DOHH2 (cell line): ENCODE measurements at regions not wholly inside any gene's neighbourhood (a gene's known extent, or its start where the extent isn't known, plus 50 kb on each side); places are given as distances from the start of the nearest gene placed in this dataset.

Source experiments
- EZH2phosphoT487 ChIP-seq: fragments of 200-600 bp; sonication (generic); IDR thresholded peaks from 2 replicates; pipeline ENCODE4 v1.6.1; 2017; ENCODE audit warnings: borderline replicate concordance, mild to moderate bottlenecking, antibody characterized with exemption, low read length, moderate library complexity, mixed read lengths
- TF ChIP-seq, protein P1 (sequence below): fragments of 200-600 bp; sonication (generic); IDR thresholded peaks from one replicate; pipeline ENCODE4 v1.5.1; 2014; ENCODE audit warnings: antibody characterized with exemption, mild to moderate bottlenecking, low read depth, low read length; ENCODE audit not compliant: poor library complexity, severe bottlenecking

- TF ChIP-seq, protein P1, sequence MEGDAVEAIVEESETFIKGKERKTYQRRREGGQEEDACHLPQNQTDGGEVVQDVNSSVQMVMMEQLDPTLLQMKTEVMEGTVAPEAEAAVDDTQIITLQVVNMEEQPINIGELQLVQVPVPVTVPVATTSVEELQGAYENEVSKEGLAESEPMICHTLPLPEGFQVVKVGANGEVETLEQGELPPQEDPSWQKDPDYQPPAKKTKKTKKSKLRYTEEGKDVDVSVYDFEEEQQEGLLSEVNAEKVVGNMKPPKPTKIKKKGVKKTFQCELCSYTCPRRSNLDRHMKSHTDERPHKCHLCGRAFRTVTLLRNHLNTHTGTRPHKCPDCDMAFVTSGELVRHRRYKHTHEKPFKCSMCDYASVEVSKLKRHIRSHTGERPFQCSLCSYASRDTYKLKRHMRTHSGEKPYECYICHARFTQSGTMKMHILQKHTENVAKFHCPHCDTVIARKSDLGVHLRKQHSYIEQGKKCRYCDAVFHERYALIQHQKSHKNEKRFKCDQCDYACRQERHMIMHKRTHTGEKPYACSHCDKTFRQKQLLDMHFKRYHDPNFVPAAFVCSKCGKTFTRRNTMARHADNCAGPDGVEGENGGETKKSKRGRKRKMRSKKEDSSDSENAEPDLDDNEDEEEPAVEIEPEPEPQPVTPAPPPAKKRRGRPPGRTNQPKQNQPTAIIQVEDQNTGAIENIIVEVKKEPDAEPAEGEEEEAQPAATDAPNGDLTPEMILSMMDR, result no peak
- no peak for TF ChIP-seq EZH2phosphoT487
Measured at GRCh38 chr5:167716126-167716775, 575.2 kb upstream of the WWC1 start.
